ENCODE measurements at regions not wholly inside any gene's neighbourhood (a gene's known extent, or its start where the extent isn't known, plus 50 kb on each side); places are given as distances from the start of the nearest gene placed in this dataset.

- peak; percentile 72 for TF ChIP-seq FOXP4 (CRISPR knock-in tag; IDR thresholded peaks at IDR 0.05)
- peak; percentile 34; the same call in 1 of the 2 replicates for TF ChIP-seq SIX1 (CRISPR knock-in tag; IDR thresholded peaks at IDR 0.05; ENCODE audit: borderline replicate concordance)
- TF ChIP-seq PHF20 (CRISPR knock-in tag; IDR thresholded peaks at IDR 0.05) = no peak
- no peak for TF ChIP-seq ZNF687 (CRISPR knock-in tag; IDR thresholded peaks at IDR 0.05)
- TF ChIP-seq ARID5B (CRISPR knock-in tag; IDR thresholded peaks at IDR 0.05) = peak; percentile 45; the same call in 1 of the 2 replicates
- no peak for TF ChIP-seq E2F1 (CRISPR knock-in tag; IDR thresholded peaks at IDR 0.05)
- 0 out of 4 replicates have a peak, but pooled peaks of 1 of the 2 experiments have one; percentile 34 for TF ChIP-seq NR2F1 (CRISPR knock-in tag; IDR thresholded peaks at IDR 0.05)
- TF ChIP-seq FOXA1 (IDR thresholded peaks at IDR 0.05) = no peak
- TF ChIP-seq FOXA1 (CRISPR knock-in tag; IDR thresholded peaks at IDR 0.05) = peak; percentile 66
- peak; percentile 28; the same call in 1 of the 2 replicates for TF ChIP-seq MIER3 (CRISPR knock-in tag; IDR thresholded peaks at IDR 0.05; ENCODE audit: borderline replicate concordance)
Measured at GRCh38 chr13:71030784-71031183, 836.2 kb downstream of the DACH1 start (continued).
